ENCODE measurements at regions not wholly inside any gene's neighbourhood (a gene's known extent, or its start where the extent isn't known, plus 50 kb on each side); places are given as distances from the start of the nearest gene placed in this dataset.

DNA sequence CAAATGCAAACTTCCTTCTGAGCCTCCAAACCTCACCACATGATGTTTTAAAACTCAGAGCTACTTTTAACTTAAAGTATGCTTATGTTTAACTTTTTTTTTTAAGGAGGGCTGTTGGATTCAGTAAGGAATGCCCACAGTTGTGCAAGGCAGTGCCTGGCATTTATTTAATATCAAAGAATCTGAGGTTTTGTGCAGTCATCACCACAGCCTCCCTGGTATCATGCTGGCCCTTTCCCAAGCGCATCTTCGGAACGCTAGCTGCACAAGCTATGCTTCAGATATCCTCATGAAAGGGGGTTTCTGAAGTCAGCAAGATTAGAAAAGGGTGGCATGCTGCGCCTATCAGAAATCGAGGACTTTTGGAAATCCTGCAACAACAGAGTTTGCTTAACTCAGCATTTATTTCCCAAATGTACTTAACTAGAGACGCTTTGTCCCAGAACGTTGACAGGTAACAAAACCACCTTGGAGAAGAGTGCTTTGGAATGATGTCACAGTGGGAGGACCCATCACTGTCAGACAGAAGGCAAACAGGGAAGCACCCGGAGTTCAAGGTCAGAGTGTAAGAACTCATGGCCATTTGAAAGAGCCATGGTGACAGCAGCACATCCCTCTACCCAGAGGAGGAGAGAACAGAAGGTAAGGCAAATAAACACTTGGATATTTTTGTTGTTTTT, 120.2 kb upstream of the IGF1R start:
- no peaks in the 10 kb centered on the region for H3K4me1 ChIP-seq (ENCODE audit: control insufficient read depth in 2 of 2, insufficient read depth in 2 of 2, low read length in 1 of 2)
- no peak overlapping the region for H3K27ac ChIP-seq (ENCODE audit: low read depth in 2 of 2, low read length in 1 of 2)
- no peaks in the 10 kb centered on the region for H3K36me3 ChIP-seq (ENCODE audit: control insufficient read depth in 2 of 2, insufficient read depth in 2 of 2, low read length in 1 of 2)
- no peak overlapping the region for H3K4me3 ChIP-seq (ENCODE audit: low read depth in 1 of 2, low read length in 2 of 2)
- no peaks in the 10 kb centered on the region for H3K9me3 ChIP-seq (ENCODE audit: control insufficient read depth in 2 of 2, insufficient read depth in 1 of 2, low read depth in 1 of 2, low read length in 1 of 2)
- WGBS, 2 donors, result 74 to 80% methylated on average over 8 of the region's 8 CpGs
- no peaks in the 10 kb centered on the region for H3K27me3 ChIP-seq (ENCODE audit: control insufficient read depth in 1 of 2, insufficient read depth in 2 of 2, low read length in 2 of 2)

- H3K27me3 ChIP-seq (ENCODE audit: control insufficient read depth in 1 of 2, insufficient read depth in 2 of 2, low read length in 2 of 2), result no peaks in the 10 kb centered on the region
- whole genome bisulfite sequencing, 2 donors, result 62 to 76% methylated on average over 19 of the region's 19 CpGs
- H3K4me1 ChIP-seq (ENCODE audit: control insufficient read depth in 2 of 2, insufficient read depth in 2 of 2, low read length in 1 of 2), result no peaks in the 10 kb centered on the region
- H3K27ac ChIP-seq (ENCODE audit: low read depth in 2 of 2, low read length in 1 of 2), result no peak overlapping the region
- H3K9me3 ChIP-seq (ENCODE audit: control insufficient read depth in 2 of 2, insufficient read depth in 1 of 2, low read depth in 1 of 2, low read length in 1 of 2), result no peaks in the 10 kb centered on the region
- H3K36me3 ChIP-seq (ENCODE audit: control insufficient read depth in 2 of 2, insufficient read depth in 2 of 2, low read length in 1 of 2), result no peaks in the 10 kb centered on the region
- H3K4me3 ChIP-seq (ENCODE audit: low read depth in 1 of 2, low read length in 2 of 2), result no peak overlapping the region
These were observed 118.9 kb upstream of the IGF1R start for GRCh38 chr15:98529205-98530145.

- H3K4me3 ChIP-seq (ENCODE audit: low read depth in 1 of 2, low read length in 2 of 2), result no peak overlapping the region
- 56 to 72% methylated on average over 2 of the region's 2 CpGs for WGBS, 2 donors
- no peaks in the 10 kb centered on the region for H3K27me3 ChIP-seq (ENCODE audit: control insufficient read depth in 1 of 2, insufficient read depth in 2 of 2, low read length in 2 of 2)
- no peaks in the 10 kb centered on the region for H3K4me1 ChIP-seq (ENCODE audit: control insufficient read depth in 2 of 2, insufficient read depth in 2 of 2, low read length in 1 of 2)
- no peaks in the 10 kb centered on the region for H3K36me3 ChIP-seq (ENCODE audit: control insufficient read depth in 2 of 2, insufficient read depth in 2 of 2, low read length in 1 of 2)
- H3K9me3 ChIP-seq (ENCODE audit: control insufficient read depth in 2 of 2, insufficient read depth in 1 of 2, low read depth in 1 of 2, low read length in 1 of 2), result no peaks in the 10 kb centered on the region
- H3K27ac ChIP-seq (ENCODE audit: low read depth in 2 of 2, low read length in 1 of 2), result no peak overlapping the region
These were observed 117.8 kb upstream of the IGF1R start for GRCh38 chr15:98530570-98530969.

GRCh38 chr15:98532063-98532462, 116.3 kb upstream of the IGF1R start:
- Histone ChIP-seq H3K27ac (ENCODE audit: low read depth in 2 of 2, low read length in 1 of 2) (no peak overlapping the region), H3K4me3 (ENCODE audit: low read depth in 1 of 2, low read length in 2 of 2) (no peak overlapping the region), H3K9me3 (ENCODE audit: control insufficient read depth in 2 of 2, insufficient read depth in 1 of 2, low read depth in 1 of 2, low read length in 1 of 2) (no peaks in the 10 kb centered on the region), H3K36me3 (ENCODE audit: control insufficient read depth in 2 of 2, insufficient read depth in 2 of 2, low read length in 1 of 2) (no peaks in the 10 kb centered on the region), H3K27me3 (ENCODE audit: control insufficient read depth in 1 of 2, insufficient read depth in 2 of 2, low read length in 2 of 2) (no peaks in the 10 kb centered on the region), H3K4me1 (ENCODE audit: control insufficient read depth in 2 of 2, insufficient read depth in 2 of 2, low read length in 1 of 2) (no peaks in the 10 kb centered on the region)
- 79 to 88% methylated on average over 2 of the region's 2 CpGs for WGBS, 2 donors

- H3K4me1 ChIP-seq (ENCODE audit: control insufficient read depth in 2 of 2, insufficient read depth in 2 of 2, low read length in 1 of 2), result no peaks in the 10 kb centered on the region
- H3K27me3 ChIP-seq (ENCODE audit: control insufficient read depth in 1 of 2, insufficient read depth in 2 of 2, low read length in 2 of 2), result no peaks in the 10 kb centered on the region
- H3K36me3 ChIP-seq (ENCODE audit: control insufficient read depth in 2 of 2, insufficient read depth in 2 of 2, low read length in 1 of 2), result no peaks in the 10 kb centered on the region
- no peak overlapping the region for H3K4me3 ChIP-seq (ENCODE audit: low read depth in 1 of 2, low read length in 2 of 2)
- no peaks in the 10 kb centered on the region for H3K9me3 ChIP-seq (ENCODE audit: control insufficient read depth in 2 of 2, insufficient read depth in 1 of 2, low read depth in 1 of 2, low read length in 1 of 2)
- 80 to 86% methylated on average over 2 of the region's 2 CpGs for WGBS, 2 donors
- H3K27ac ChIP-seq (ENCODE audit: low read depth in 2 of 2, low read length in 1 of 2), result no peak overlapping the region
These were observed 111.4 kb upstream of the IGF1R start for GRCh38 chr15:98536976-98537375.

- H3K4me3 ChIP-seq (ENCODE audit: low read depth in 1 of 2, low read length in 2 of 2), result no peak overlapping the region
- H3K4me1 ChIP-seq (ENCODE audit: control insufficient read depth in 2 of 2, insufficient read depth in 2 of 2, low read length in 1 of 2), result no peaks in the 10 kb centered on the region
- no peak overlapping the region for H3K27ac ChIP-seq (ENCODE audit: low read depth in 2 of 2, low read length in 1 of 2)
- WGBS, 2 donors, result 40 to 48% methylated on average over 8 of the region's 8 CpGs
- no peaks in the 10 kb centered on the region for H3K9me3 ChIP-seq (ENCODE audit: control insufficient read depth in 2 of 2, insufficient read depth in 1 of 2, low read depth in 1 of 2, low read length in 1 of 2)
- H3K27me3 ChIP-seq (ENCODE audit: control insufficient read depth in 1 of 2, insufficient read depth in 2 of 2, low read length in 2 of 2), result no peaks in the 10 kb centered on the region
- H3K36me3 ChIP-seq (ENCODE audit: control insufficient read depth in 2 of 2, insufficient read depth in 2 of 2, low read length in 1 of 2), result no peaks in the 10 kb centered on the region
These were observed 110.8 kb upstream of the IGF1R start for GRCh38 chr15:98537516-98538060.

- Histone ChIP-seq H3K27me3 (ENCODE audit: control insufficient read depth in 1 of 2, insufficient read depth in 2 of 2, low read length in 2 of 2) (no peaks in the 10 kb centered on the region), H3K4me3 (ENCODE audit: low read depth in 1 of 2, low read length in 2 of 2) (no peak overlapping the region), H3K27ac (ENCODE audit: low read depth in 2 of 2, low read length in 1 of 2) (no peak overlapping the region), H3K9me3 (ENCODE audit: control insufficient read depth in 2 of 2, insufficient read depth in 1 of 2, low read depth in 1 of 2, low read length in 1 of 2) (no peaks in the 10 kb centered on the region), H3K36me3 (ENCODE audit: control insufficient read depth in 2 of 2, insufficient read depth in 2 of 2, low read length in 1 of 2) (no peaks in the 10 kb centered on the region), H3K4me1 (ENCODE audit: control insufficient read depth in 2 of 2, insufficient read depth in 2 of 2, low read length in 1 of 2) (no peaks in the 10 kb centered on the region)
- WGBS, 2 donors, result 68 to 73% methylated on average over 14 of the region's 14 CpGs
These were observed 106.8 kb upstream of the IGF1R start for GRCh38 chr15:98541519-98541918.

DNA sequence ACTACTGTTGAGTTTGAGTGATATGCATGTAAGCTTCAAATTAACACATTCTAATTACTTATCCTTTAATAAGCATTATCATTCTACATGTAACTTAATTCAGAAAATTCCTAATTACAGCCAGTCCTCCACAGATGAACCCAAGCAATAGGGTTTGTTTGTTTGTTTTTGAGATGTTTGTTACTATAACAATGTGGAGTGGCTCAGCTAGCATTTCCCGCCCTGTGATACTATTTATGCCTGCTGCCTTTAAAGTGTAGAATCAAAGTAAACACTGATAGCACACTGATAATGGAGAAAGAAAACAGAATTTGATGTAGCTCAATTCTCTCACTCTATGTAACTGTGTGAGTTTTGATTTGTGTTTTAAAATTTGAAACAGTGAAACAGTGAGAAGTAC, 105.1 kb upstream of the IGF1R start:
- no peaks in the 10 kb centered on the region for H3K9me3 ChIP-seq (ENCODE audit: control insufficient read depth in 2 of 2, insufficient read depth in 1 of 2, low read depth in 1 of 2, low read length in 1 of 2)
- peaks cover 0 to 1% of the 10 kb centered on the region in 2 donors for H3K4me1 ChIP-seq (ENCODE audit: control insufficient read depth in 2 of 2, insufficient read depth in 2 of 2, low read length in 1 of 2)
- no peak overlapping the region for H3K27ac ChIP-seq (ENCODE audit: low read depth in 2 of 2, low read length in 1 of 2)
- 76 to 85% methylated on average over 1 of the region's 1 CpG for WGBS, 2 donors
- H3K27me3 ChIP-seq (ENCODE audit: control insufficient read depth in 1 of 2, insufficient read depth in 2 of 2, low read length in 2 of 2), result no peaks in the 10 kb centered on the region
- H3K4me3 ChIP-seq (ENCODE audit: low read depth in 1 of 2, low read length in 2 of 2), result no peak overlapping the region
- H3K36me3 ChIP-seq (ENCODE audit: control insufficient read depth in 2 of 2, insufficient read depth in 2 of 2, low read length in 1 of 2), result no peaks in the 10 kb centered on the region

DNA sequence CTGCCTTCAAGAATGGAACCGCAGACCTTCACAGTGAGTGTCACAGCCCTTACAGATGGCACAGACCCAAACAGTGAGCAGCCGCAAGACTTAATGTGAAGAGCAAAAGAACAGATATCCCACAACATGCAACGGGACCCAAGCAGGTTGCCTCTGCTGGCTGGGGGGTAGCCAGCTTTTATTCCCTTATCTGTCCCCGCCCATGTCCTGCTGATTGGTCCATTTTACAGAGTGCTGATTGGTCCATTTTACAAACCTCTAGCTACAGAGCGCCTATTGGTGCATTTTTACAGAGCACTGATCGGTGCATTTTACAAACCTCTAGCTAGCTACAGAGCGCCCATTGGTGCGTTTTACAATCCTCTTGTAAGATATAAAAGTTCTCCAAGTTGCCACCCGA, 102.0 kb upstream of the IGF1R start:
- no peaks in the 10 kb centered on the region for H3K36me3 ChIP-seq (ENCODE audit: control insufficient read depth in 2 of 2, insufficient read depth in 2 of 2, low read length in 1 of 2)
- no peak overlapping the region for H3K27ac ChIP-seq (ENCODE audit: low read depth in 2 of 2, low read length in 1 of 2)
- peaks cover 0 to 3% of the 10 kb centered on the region in 2 donors for H3K4me1 ChIP-seq (ENCODE audit: control insufficient read depth in 2 of 2, insufficient read depth in 2 of 2, low read length in 1 of 2)
- no peaks in the 10 kb centered on the region for H3K27me3 ChIP-seq (ENCODE audit: control insufficient read depth in 1 of 2, insufficient read depth in 2 of 2, low read length in 2 of 2)
- H3K4me3 ChIP-seq (ENCODE audit: low read depth in 1 of 2, low read length in 2 of 2), result no peak overlapping the region
- WGBS, 2 donors, result 89 to 92% methylated on average over 9 of the region's 9 CpGs
- H3K9me3 ChIP-seq (ENCODE audit: control insufficient read depth in 2 of 2, insufficient read depth in 1 of 2, low read depth in 1 of 2, low read length in 1 of 2), result no peaks in the 10 kb centered on the region
